Loucy (cell line): ENCODE measurements at regions not wholly inside any gene's neighbourhood (a gene's known extent, or its start where the extent isn't known, plus 50 kb on each side); places are given as distances from the start of the nearest gene placed in this dataset.

Experiments used
- CTCF ChIP-seq: fragments of 200-600 bp; sonication (generic); conservative IDR thresholded peaks from 2 replicates; pipeline ENCODE4 v1.5.1; 2014; ENCODE audit warnings: mild to moderate bottlenecking, antibody characterized with exemption, low read length
- EZH2phosphoT487 ChIP-seq: fragments of 200-600 bp; IDR thresholded peaks from 2 replicates; pipeline ENCODE4 v1.6.1; 2018; ENCODE audit warnings: antibody characterized with exemption, mild to moderate bottlenecking, moderate library complexity, borderline replicate concordance

GRCh38 chr3:176820764-176821163, 376.5 kb downstream of the TBL1XR1 start:
- TF ChIP-seq CTCF (no peak), EZH2phosphoT487 (no peak)
